H1 (cell line): ENCODE measurements at regions not wholly inside any gene's neighbourhood (a gene's known extent, or its start where the extent isn't known, plus 50 kb on each side); places are given as distances from the start of the nearest gene placed in this dataset.

Experiments used
- CTCF ChIA-PET: fragments of 300-600 bp; sonication (Branson Sonifier 250); formaldehyde crosslinking; loops from one replicate; lab custom pipeline; 2021; ENCODE audit not compliant: partially characterized antibody; lab: Charles Lee
- POLR2A ChIA-PET: fragments of 300-600 bp; sonication (Branson Sonifier 250); formaldehyde crosslinking; loops from one replicate; lab custom pipeline; 2021; ENCODE audit warnings: inconsistent platforms; ENCODE audit not compliant: partially characterized antibody; lab: Charles Lee
- DNase-seq, 2 experiments: peaks; one replicate each; pipeline versions ENCODE4 v3.0.0 to v3.0.0-alpha.2; 2010 to 2022; ENCODE audit warnings: low spot score in 2 of 2, low read depth in 1 of 2, mixed read lengths in 1 of 2
- FAIRE-seq: peaks from 2 replicates; lab custom pipeline; 2011; peaks lifted over from hg19 to GRCh38; lab: Jason Lieb, UNC
- H2AFZ ChIP-seq: 2 replicates; pipeline ENCODE4 v1.8.1; 2012; ENCODE audit warnings: low read length, inconsistent platforms
- H2AK5ac ChIP-seq: 2 replicates; pipeline ENCODE4 v1.6.1; 2013; ENCODE audit warnings: low read depth, low read length
- H2BK120ac ChIP-seq: replicated peaks from 2 replicates; pipeline ENCODE3; 2013; ENCODE audit warnings: low read depth, low read length, inconsistent platforms
- H2BK12ac ChIP-seq: 2 replicates; pipeline ENCODE4 v1.6.1; 2013; ENCODE audit warnings: low read depth, low read length
- H2BK15ac ChIP-seq: 2 replicates; pipeline ENCODE4 v1.6.1; 2013; ENCODE audit warnings: low read length
- H2BK20ac ChIP-seq: 2 replicates; pipeline ENCODE4 v1.6.1; 2013; ENCODE audit warnings: low read length
- H2BK5ac ChIP-seq: 2 replicates; pipeline ENCODE4 v1.6.1; 2013; ENCODE audit warnings: low read depth, low read length
- H3K14ac ChIP-seq: 2 replicates; pipeline ENCODE4 v1.6.1; 2013; ENCODE audit warnings: inconsistent platforms; ENCODE audit not compliant: insufficient read length
- H3K18ac ChIP-seq: 2 replicates; pipeline ENCODE4 v1.6.1; 2013; ENCODE audit warnings: low read length; ENCODE audit errors: extremely low read depth
- H3K23ac ChIP-seq: 2 replicates; pipeline ENCODE4 v1.6.1; 2013; ENCODE audit warnings: inconsistent platforms; ENCODE audit not compliant: insufficient read length
- H3K23me2 ChIP-seq: 2 replicates; pipeline ENCODE4 v1.6.1; 2013; ENCODE audit warnings: low read depth, low read length
- H3K27ac ChIP-seq: 2 replicates; pipeline ENCODE4 v1.6.1; 2011; ENCODE audit warnings: low read depth, low read length, inconsistent platforms
- H3K27me3 ChIP-seq, 4 experiments: replicated peaks in 1 of 4; 1 replicate in 1 of 4; 2 replicates in 3 of 4; pipeline versions ENCODE4 v1.6.1 to v1.8.1; 2011 to 2013; ENCODE audit warnings: low read length in 3 of 4, mild to moderate bottlenecking in 3 of 4, inconsistent platforms in 2 of 4, mixed read lengths in 2 of 4, moderate library complexity in 1 of 4; ENCODE audit not compliant: control insufficient read depth in 3 of 4, insufficient read depth in 3 of 4; ENCODE audit errors: extremely low read depth in 1 of 4
- H3K36me3 ChIP-seq, 4 experiments: 2 replicates each; pipeline versions ENCODE4 v1.6.1 to v1.8.1; 2011 to 2013; ENCODE audit warnings: mild to moderate bottlenecking in 4 of 4, low read length in 3 of 4, moderate library complexity in 2 of 4, control low read depth in 1 of 4, inconsistent platforms in 1 of 4; ENCODE audit not compliant: insufficient read depth in 4 of 4, control insufficient read depth in 2 of 4
- H3K4ac ChIP-seq: replicated peaks from 2 replicates; pipeline ENCODE3; 2013; ENCODE audit warnings: low read length, low read depth, mixed read lengths, inconsistent platforms; ENCODE audit not compliant: insufficient read length
- H3K4me1 ChIP-seq, 4 experiments: replicated peaks in 1 of 4; 1 replicate in 1 of 4; 2 replicates in 3 of 4; pipeline versions ENCODE4 v1.6.1 to v1.8.1; 2011 to 2013; ENCODE audit warnings: low read length in 3 of 4, inconsistent platforms in 2 of 4, mixed read lengths in 1 of 4; ENCODE audit not compliant: insufficient read depth in 4 of 4, control insufficient read depth in 3 of 4
- H3K4me2 ChIP-seq, 2 experiments: 2 replicates each; pipeline versions ENCODE4 v1.6.1 to v1.8.1; 2011 to 2013; ENCODE audit warnings: low read depth in 2 of 2, low read length in 2 of 2, control low read depth in 1 of 2, inconsistent platforms in 1 of 2, mild to moderate bottlenecking in 1 of 2; ENCODE audit not compliant: insufficient read depth in 1 of 2
- H3K4me3 ChIP-seq, 4 experiments: fragments of 200-600, 300-600 bp in 1 of 4; sonication (generic), shearing (Covaris generic), sonication (Bioruptor Twin) in 1 of 4; 2 replicates each; pipeline versions ENCODE4 v1.5.1 to v1.8.1; 2011 to 2016; ENCODE audit warnings: low read length in 4 of 4, low read depth in 3 of 4, control low read depth in 2 of 4, inconsistent platforms in 2 of 4, mild to moderate bottlenecking in 2 of 4, mixed read lengths in 1 of 4, moderate library complexity in 1 of 4; ENCODE audit not compliant: insufficient read depth in 2 of 4; ENCODE audit errors: extremely low read depth in 1 of 4
- H3K56ac ChIP-seq: replicated peaks from 2 replicates; pipeline ENCODE3; 2013; ENCODE audit warnings: low read depth, mild to moderate bottlenecking, mixed read lengths, low read length, inconsistent platforms; ENCODE audit not compliant: insufficient read length
- H3K79me1 ChIP-seq: 2 replicates; pipeline ENCODE4 v1.6.1; 2013; ENCODE audit warnings: low read depth, low read length, control low read depth
- H3K79me2 ChIP-seq, 2 experiments: 2 replicates each; pipeline versions ENCODE4 v1.6.1 to v1.8.1; 2012 to 2013; ENCODE audit warnings: low read length in 2 of 2, mild to moderate bottlenecking in 2 of 2, inconsistent platforms in 1 of 2; ENCODE audit not compliant: insufficient read depth in 2 of 2, control insufficient read depth in 1 of 2
- H3K9ac ChIP-seq, 4 experiments: replicated peaks in 1 of 4; 1 replicate in 1 of 4; 2 replicates in 3 of 4; pipeline versions ENCODE4 v1.6.1 to v1.8.1; 2011 to 2013; ENCODE audit warnings: low read depth in 3 of 4, low read length in 3 of 4, control low read depth in 2 of 4, mild to moderate bottlenecking in 2 of 4, moderate library complexity in 2 of 4, inconsistent platforms in 1 of 4; ENCODE audit errors: extremely low read depth in 1 of 4
- H3K9me3 ChIP-seq, 2 experiments: 2 replicates each; pipeline versions ENCODE4 v1.6.1 to v1.8.1; 2012 to 2013; ENCODE audit warnings: mild to moderate bottlenecking in 2 of 2, moderate library complexity in 2 of 2, control low read depth in 1 of 2, inconsistent platforms in 1 of 2, low read depth in 1 of 2, low read length in 1 of 2, mixed read lengths in 1 of 2; ENCODE audit not compliant: insufficient read depth in 2 of 2
- H4K20me1 ChIP-seq, 2 experiments: replicated peaks in 1 of 2; 2 replicates each; pipeline versions ENCODE3 to v1.8.1; 2011 to 2013; ENCODE audit warnings: inconsistent platforms in 2 of 2, low read length in 2 of 2, mild to moderate bottlenecking in 1 of 2; ENCODE audit not compliant: insufficient read depth in 2 of 2, control insufficient read depth in 1 of 2
- H4K5ac ChIP-seq: 2 replicates; pipeline ENCODE4 v1.6.1; 2013; ENCODE audit warnings: low read length, low read depth, mixed read lengths, inconsistent platforms; ENCODE audit not compliant: insufficient read length
- H4K8ac ChIP-seq: 2 replicates; pipeline ENCODE4 v1.8.0; 2013; ENCODE audit warnings: mild to moderate bottlenecking, moderate library complexity, low read length, inconsistent platforms; ENCODE audit not compliant: insufficient read depth; ENCODE audit errors: extremely low read depth
- H4K91ac ChIP-seq: replicated peaks from 2 replicates; pipeline ENCODE3; 2013; ENCODE audit warnings: low read length, mixed read lengths, inconsistent platforms; ENCODE audit not compliant: insufficient read length
- BCL11A ChIP-seq, 2 experiments: IDR thresholded peaks; one replicate each; pipeline ENCODE4 v1.6.1; 2011; ENCODE audit warnings: low read depth in 2 of 2, low read length in 2 of 2, mild to moderate bottlenecking in 2 of 2
- KDM4A ChIP-seq: IDR thresholded peaks from one replicate; pipeline ENCODE4 v1.7.1; 2012; ENCODE audit warnings: low read depth, mild to moderate bottlenecking, moderate library complexity, low read length, inconsistent platforms; ENCODE audit not compliant: severe bottlenecking
- NRF1 ChIP-seq: IDR thresholded peaks from 2 replicates; pipeline ENCODE4 v1.6.1; 2011; ENCODE audit warnings: mild to moderate bottlenecking, low read depth, low read length, improper control_type of control experiment
- WGBS, 2 experiments: shearing (Covaris generic) in 1 of 2; methylation state at CpG; one replicate each; pipeline versions ENCODE4 v1.1.6 to v1.1.7; 2013 to 2015; ENCODE audit warnings: low lambda C conversion rate in 2 of 2, mixed read lengths in 2 of 2, inconsistent platforms in 1 of 2, low coverage in 1 of 2, missing lambda C conversion rate in 1 of 2; ENCODE audit not compliant: insufficient replicate concordance in 2 of 2, insufficient coverage in 1 of 2, insufficient read length in 1 of 2; ENCODE audit errors: extremely low coverage in 1 of 2, missing lambda C conversion rate in 1 of 2; 5-methylcytosine and 5-hydroxymethylcytosine counted together

DNA sequence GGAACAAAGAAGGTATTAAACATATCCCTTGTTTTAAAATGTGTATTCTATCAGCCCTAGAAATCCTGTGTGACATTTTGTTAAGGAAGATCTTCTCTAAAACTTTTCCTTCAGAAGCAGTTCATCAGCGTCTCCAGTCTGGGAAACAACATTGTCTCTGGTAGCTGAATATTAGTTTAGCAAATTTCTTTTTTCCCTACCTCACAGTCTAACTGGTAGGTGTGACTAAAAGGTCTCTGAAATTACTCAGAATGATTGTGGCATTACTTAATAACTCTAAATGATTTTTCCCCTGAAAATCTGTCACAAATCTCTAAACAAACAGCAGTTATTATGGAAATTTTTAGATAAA lies 1044.8 kb downstream of the FLRT2 start:
- Histone ChIP-seq H3K79me2 (no peaks in the 10 kb centered on the region), H3K23me2 (no peaks in the 10 kb centered on the region; the same call in 1 of the 2 replicates), H3K4me2 (no peak overlapping the region), H3K23ac (no peak overlapping the region), H2AK5ac (no peak overlapping the region), H3K56ac (no peak overlapping the region), H3K9ac (no peak overlapping the region), H3K4me3 (no peak overlapping the region), H4K5ac (no peak overlapping the region), H3K18ac (no peak overlapping the region), H2BK15ac (no peak overlapping the region), H3K9me3 (0 out of 4 replicates have a peak, but pooled peaks cover 0 to 2% of the 10 kb centered on the region in 2 experiments), H2BK5ac (no peak overlapping the region), H2BK20ac (no peak overlapping the region), H2BK120ac (no peak overlapping the region), H3K27ac (no peak overlapping the region), H4K8ac (no peak overlapping the region), H3K4ac (no peak overlapping the region), H3K36me3 (no peaks in the 10 kb centered on the region), H3K4me1 (no peaks in the 10 kb centered on the region), H3K79me1 (no peaks in the 10 kb centered on the region), H2AFZ (no peak overlapping the region), H4K91ac (no peak overlapping the region), H2BK12ac (no peak overlapping the region), H4K20me1 (no peaks in the 10 kb centered on the region), H3K27me3 (no peaks in the 10 kb centered on the region), H3K14ac (no peak overlapping the region)
- CTCF ChIA-PET = no interaction called here
- FAIRE-seq (no peak), DNase-seq (no peak)
- POLR2A ChIA-PET = no interaction called here
- WGBS, 2 experiments = 100% methylated on average over 1 of the region's 1 CpG; no CpG with 5 or more reads in 1 of the 2 experiments
- no peak for TF ChIP-seq NRF1
- no peak for TF ChIP-seq KDM4A
- TF ChIP-seq BCL11A (IDR thresholded peaks at IDR 0.05; ENCODE audit: low read depth in 2 of 2, low read length in 2 of 2) = no peak
